Dendritic cell treated with granulocyte-macrophage colony-stimulating factor and Interleukin-4, amounts not matched to agents 40 ng/mL and 50 ng/mL, for 4 days (primary cell): ENCODE measurements at regions not wholly inside any gene's neighbourhood (a gene's known extent, or its start where the extent isn't known, plus 50 kb on each side); places are given as distances from the start of the nearest gene placed in this dataset.
"Not testable (repeated sequence)": the region's sequence is repeated elsewhere in the genome, so short reads cannot be mapped to it uniquely, and the experiment has no call there.

Source experiments
- H3K27ac Mint-ChIP-seq: one replicate; pipeline ENCODE4 v1.8.0; 2022; ENCODE audit warnings: mild to moderate bottlenecking, mixed read lengths
- H3K27me3 Mint-ChIP-seq: one replicate; pipeline ENCODE4 v1.8.0; 2022; ENCODE audit warnings: mild to moderate bottlenecking, mixed read lengths
- H3K36me3 Mint-ChIP-seq: one replicate; pipeline ENCODE4 v1.8.0; 2022; ENCODE audit warnings: low read depth, mixed read lengths
- H3K4me1 Mint-ChIP-seq: one replicate; pipeline ENCODE4 v1.8.0; 2022; ENCODE audit warnings: low read depth, mixed read lengths
- H3K4me3 Mint-ChIP-seq: one replicate; pipeline ENCODE4 v1.8.0; 2022; ENCODE audit warnings: mild to moderate bottlenecking, moderate library complexity, mixed read lengths
- H3K9me3 Mint-ChIP-seq: one replicate; pipeline ENCODE4 v1.8.0; 2022; ENCODE audit warnings: mixed read lengths
- intact Hi-C: fragments of 100-400 bp; cut with micrococcal nuclease; formaldehyde crosslinking; loops from one replicate; pipeline ENCODE4 v1.15.0; 2022

DNA sequence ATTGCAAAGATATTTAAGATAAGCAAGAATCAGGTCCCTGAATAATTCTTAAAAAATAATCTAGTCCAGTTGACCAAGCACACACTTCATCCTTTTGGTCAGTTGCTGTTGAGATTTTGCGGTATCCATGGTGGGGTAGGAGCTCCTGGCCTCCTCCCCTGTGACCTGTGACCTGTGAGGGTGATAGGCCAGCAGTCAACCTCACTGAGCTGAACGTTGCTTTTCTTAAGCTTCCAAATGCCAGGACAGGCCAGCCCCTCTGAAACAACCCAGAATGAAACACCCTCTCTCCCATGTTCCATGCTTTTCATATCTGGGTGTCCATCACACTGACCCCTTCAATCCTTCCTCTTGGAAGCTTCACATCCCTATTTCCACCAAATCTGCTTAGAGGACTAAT lies 164.9 kb downstream of the THBS2 start:
- Mint-ChIP-seq H3K9me3 (peaks cover 57% of the 10 kb centered on the region), H3K36me3 (no peaks in the 10 kb centered on the region), H3K27me3 (no peaks in the 10 kb centered on the region), H3K4me1 (no peaks in the 10 kb centered on the region), H3K27ac (no peak overlapping the region), H3K4me3 (no peak overlapping the region)
- intact Hi-C loops = no loop called here

DNA sequence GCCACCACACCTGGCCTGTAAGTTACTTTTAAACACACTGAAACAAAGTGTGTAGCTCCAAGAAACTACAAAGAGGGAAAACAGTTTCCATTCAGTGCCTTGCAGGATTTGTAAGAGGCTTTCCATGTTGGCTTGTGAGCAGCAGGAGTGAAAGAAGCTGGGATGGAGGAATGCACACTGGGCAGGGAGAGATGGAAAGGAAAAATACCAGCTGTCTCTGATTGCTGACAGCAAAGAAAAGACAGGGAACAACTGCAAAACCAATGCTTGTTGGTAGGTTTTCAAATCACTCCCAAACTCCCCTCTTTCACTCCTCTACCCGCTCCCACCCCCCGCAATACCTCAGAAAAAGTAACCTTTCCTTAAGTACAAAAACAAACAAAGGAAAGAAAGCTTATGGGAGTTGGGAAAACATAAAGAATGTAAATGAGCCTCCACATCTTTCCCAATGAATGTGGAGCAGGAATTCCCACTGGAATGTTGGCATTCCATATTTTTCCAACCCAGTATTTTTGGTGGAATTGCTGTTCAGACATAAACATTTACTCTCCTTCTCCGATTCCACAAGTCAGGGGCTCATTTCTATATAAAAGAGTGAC lies 166.1 kb downstream of the THBS2 start:
- intact Hi-C loops = no loop called here
- Mint-ChIP-seq H3K36me3 (no peaks in the 10 kb centered on the region), H3K4me1 (no peaks in the 10 kb centered on the region), H3K9me3 (peaks cover 57% of the 10 kb centered on the region), H3K27ac (no peak overlapping the region), H3K4me3 (no peak overlapping the region), H3K27me3 (no peaks in the 10 kb centered on the region)

DNA sequence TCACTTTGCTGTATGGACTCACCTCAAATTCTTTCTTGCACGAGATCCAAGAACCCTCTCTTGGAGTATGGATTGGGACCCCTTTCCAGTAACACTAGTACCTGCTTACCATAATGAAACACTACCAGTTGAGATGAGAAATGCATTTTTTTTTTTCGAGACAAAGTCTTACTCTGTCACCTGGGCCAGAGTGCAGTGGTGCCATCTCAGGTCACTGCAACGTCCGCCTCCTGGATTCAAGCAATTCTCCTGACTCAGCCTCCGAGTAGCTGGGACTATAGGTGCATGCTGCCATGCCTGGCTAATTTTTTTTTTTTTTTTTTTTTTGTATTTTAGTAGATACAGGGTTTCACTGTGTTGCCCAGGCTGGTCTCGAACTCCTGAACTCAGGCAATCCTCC lies 167.0 kb downstream of the THBS2 start:
- H3K9me3 Mint-ChIP-seq = peaks cover 47% of the 10 kb centered on the region
- H3K27me3 Mint-ChIP-seq, H3K27ac Mint-ChIP-seq, H3K36me3 Mint-ChIP-seq, H3K4me1 Mint-ChIP-seq, H3K4me3 Mint-ChIP-seq, intact Hi-C loops: not testable (repeated sequence)

DNA sequence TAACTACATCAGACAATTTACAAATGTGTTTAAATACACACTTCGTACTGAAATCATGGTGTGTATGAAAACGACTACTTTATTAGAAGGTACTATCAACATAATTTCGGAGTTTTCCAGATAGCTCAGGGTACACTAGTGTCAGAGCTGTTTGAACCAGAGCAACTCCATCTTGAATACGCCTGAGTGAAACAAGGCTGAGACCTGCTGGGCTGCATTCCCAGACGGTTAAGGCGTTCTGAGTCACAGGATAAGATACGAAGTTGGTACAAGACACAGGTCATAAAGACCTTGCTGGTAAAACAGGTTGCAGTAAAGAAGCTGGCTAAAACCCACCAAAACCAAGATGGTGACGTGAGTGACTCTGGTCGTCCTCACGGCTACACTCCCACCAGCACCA lies 167.6 kb downstream of the THBS2 start:
- peaks cover 41% of the 10 kb centered on the region for H3K9me3 Mint-ChIP-seq
- no peak overlapping the region for H3K27ac Mint-ChIP-seq
- no peaks in the 10 kb centered on the region for H3K36me3 Mint-ChIP-seq
- H3K4me1 Mint-ChIP-seq = no peaks in the 10 kb centered on the region
- intact Hi-C loops = no loop called here
- H3K27me3 Mint-ChIP-seq = no peaks in the 10 kb centered on the region
- no peak overlapping the region for H3K4me3 Mint-ChIP-seq

DNA sequence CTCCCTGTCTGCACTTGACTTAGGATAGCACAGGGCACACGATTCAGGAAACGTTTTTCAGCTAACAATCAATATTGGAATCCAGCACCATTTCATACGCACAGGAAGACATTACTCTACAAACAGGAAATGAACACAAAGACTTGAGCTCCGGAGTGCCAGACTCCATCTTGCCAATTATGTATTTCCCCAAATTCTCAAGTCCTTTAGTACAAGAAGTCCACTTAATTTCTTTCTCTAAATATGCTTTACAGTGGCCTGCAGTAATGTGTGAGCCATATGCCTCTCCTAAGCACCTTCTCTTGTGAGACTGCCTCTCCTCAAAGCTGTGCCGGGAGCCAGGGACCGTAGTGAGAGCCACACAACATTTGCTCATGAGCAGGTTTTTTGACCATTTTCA lies 168.2 kb downstream of the THBS2 start:
- Mint-ChIP-seq H3K27ac (no peak overlapping the region), H3K36me3 (no peaks in the 10 kb centered on the region), H3K9me3 (peaks cover 36% of the 10 kb centered on the region), H3K27me3 (no peaks in the 10 kb centered on the region), H3K4me1 (no peaks in the 10 kb centered on the region), H3K4me3 (no peak overlapping the region)
- intact Hi-C loops = no loop called here

DNA sequence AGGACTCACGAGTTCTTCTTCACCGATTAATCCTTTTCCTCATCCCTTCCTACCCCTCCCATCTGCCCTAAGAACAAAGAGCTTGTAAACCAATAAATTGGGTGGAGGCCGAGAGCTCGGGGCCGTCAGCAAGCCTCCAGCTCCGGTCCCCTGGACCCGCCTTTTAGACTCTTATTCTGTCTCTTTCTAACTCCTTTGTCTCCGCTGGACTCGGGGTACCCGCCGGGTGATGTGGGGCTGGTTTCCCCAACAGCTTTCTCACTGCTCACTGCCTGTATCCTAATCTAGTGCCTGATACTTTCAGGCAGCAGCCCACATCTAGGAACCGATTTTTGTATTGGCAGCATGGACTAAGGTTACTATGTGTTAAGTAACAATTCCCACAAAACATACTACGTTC lies 169.1 kb downstream of the THBS2 start:
- H3K27me3 Mint-ChIP-seq, H3K36me3 Mint-ChIP-seq, H3K4me1 Mint-ChIP-seq, H3K27ac Mint-ChIP-seq, intact Hi-C loops, H3K4me3 Mint-ChIP-seq: not testable (repeated sequence)
- H3K9me3 Mint-ChIP-seq = peaks cover 27% of the 10 kb centered on the region

DNA sequence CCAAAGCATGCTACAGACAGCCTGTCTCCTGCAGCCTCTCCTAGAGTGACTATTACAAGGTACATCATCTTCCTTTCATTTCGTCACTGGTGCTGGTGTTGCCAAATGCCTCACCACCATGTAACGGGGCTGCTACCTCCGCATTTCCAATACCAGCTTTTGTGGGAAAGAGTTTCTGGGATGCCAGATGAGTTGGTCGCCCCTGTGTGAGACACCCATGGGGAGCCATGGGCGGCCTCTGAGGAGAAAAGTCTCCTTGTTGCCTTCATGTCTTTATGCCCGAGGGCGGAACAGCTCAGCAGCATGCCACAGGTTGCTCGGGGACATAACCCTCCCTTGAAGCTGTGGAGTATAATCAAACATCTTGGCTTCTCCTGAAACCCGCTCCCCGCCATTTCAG lies 169.6 kb downstream of the THBS2 start:
- Mint-ChIP-seq H3K36me3 (no peaks in the 10 kb centered on the region), H3K4me1 (no peaks in the 10 kb centered on the region), H3K4me3 (no peak overlapping the region), H3K9me3 (peaks cover 23% of the 10 kb centered on the region), H3K27ac (no peak overlapping the region), H3K27me3 (no peaks in the 10 kb centered on the region)
- intact Hi-C loops = no loop called here

DNA sequence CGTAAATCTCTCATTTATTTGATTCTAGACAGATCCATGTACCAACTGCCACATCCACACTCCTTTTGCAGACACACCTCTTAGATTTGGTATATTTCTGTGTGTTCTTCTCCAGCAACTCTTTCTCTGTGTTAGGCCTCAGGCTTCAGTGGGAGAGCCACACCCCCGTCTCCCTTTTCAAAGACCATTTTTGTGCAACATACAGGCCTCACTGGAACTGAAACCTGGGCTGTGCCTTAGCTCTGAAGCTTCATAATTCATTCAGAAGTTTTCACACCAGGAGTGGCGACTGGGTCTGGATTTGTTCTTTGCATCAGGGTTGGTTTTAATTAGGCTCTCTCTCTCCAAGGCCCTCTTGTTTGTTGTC lies 170.2 kb downstream of the THBS2 start:
- intact Hi-C loops = no loop called here
- H3K9me3 Mint-ChIP-seq = peaks cover 17% of the 10 kb centered on the region
- H3K27me3 Mint-ChIP-seq = no peaks in the 10 kb centered on the region
- H3K4me1 Mint-ChIP-seq = no peaks in the 10 kb centered on the region
- no peaks in the 10 kb centered on the region for H3K36me3 Mint-ChIP-seq
- H3K4me3 Mint-ChIP-seq = no peak overlapping the region
- H3K27ac Mint-ChIP-seq = no peak overlapping the region

DNA sequence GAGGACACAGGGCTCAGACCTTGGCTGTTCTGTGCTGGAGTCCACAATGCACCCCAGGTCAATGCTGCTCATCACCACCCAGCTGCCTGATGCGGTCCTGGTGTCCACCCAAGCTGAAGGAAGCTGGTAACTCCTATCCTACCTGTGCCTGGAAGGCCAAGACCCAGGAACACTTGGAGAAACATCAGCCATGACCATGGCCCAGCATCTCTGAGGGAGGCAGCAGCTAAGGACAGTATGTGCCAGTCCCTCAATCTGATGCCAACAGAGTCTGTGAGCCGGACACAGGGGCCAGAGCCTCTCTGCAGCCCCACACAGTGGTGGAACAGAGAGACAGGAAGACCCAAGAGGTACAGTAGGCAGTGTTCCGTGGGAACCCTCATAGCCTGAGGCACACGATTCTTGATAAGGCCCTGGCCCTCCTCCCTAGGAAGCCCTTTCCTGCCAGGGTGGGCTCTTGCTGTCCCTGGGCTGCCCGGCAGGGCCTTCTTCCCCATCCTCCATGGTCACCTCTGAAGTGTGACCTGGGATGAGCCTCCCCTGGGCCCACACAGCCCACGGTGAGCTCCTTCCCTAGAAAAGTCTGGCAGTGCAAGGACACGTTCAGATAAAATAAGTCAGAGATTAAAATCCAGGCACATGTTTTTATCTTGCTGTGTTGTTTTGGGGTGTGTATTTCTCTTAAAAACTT lies 170.7 kb downstream of the THBS2 start:
- intact Hi-C loops = no loop called here
- H3K4me1 Mint-ChIP-seq = no peaks in the 10 kb centered on the region
- H3K27me3 Mint-ChIP-seq = no peaks in the 10 kb centered on the region
- H3K9me3 Mint-ChIP-seq = peaks cover 17% of the 10 kb centered on the region
- H3K36me3 Mint-ChIP-seq = no peaks in the 10 kb centered on the region
- H3K27ac Mint-ChIP-seq = no peak overlapping the region
- H3K4me3 Mint-ChIP-seq = no peak overlapping the region

DNA sequence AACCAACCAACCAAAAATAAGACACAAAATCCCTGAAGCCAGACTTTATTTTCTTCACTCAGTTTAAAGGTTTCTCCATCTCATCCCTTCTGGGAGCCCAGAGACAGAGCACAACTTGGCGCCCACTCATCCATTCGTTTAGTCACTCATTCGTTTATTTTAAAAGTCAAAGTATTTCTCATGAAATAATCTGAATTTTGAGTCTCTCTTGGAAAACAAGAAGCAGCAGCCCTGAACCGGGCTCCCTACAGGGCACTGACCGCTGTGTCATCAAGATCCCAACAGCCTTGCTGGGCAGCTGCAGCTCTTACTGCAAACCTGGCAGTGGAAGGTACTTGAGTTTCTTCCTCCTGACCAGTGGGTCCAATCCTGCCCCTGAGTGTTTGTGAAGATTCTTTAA lies 171.6 kb downstream of the THBS2 start:
- Mint-ChIP-seq H3K36me3 (no peaks in the 10 kb centered on the region), H3K9me3 (peaks cover 17% of the 10 kb centered on the region), H3K4me1 (no peaks in the 10 kb centered on the region), H3K27me3 (no peaks in the 10 kb centered on the region), H3K27ac (no peak overlapping the region), H3K4me3 (no peak overlapping the region)
- intact Hi-C loops = no loop called here

DNA sequence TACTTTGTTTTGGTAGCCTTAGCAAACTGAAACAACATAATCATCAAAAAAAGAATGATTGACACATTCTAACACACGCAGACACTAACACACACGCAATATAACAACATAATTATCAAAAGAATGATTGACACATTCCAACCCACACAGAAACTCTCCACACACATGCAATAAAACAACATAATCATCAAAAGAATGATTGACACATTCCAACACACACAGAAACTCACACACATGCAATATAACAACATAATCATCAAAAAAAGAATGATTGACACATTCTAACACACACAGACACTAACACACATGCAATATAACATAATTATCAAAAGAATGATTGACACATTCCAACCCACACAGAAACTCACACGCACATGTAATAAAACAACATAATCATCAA lies 172.4 kb downstream of the THBS2 start:
- no peaks in the 10 kb centered on the region for H3K27me3 Mint-ChIP-seq
- H3K9me3 Mint-ChIP-seq = peaks cover 17% of the 10 kb centered on the region
- H3K27ac Mint-ChIP-seq = no peak overlapping the region
- intact Hi-C loops = no loop called here
- H3K4me1 Mint-ChIP-seq = no peaks in the 10 kb centered on the region
- H3K4me3 Mint-ChIP-seq = no peak overlapping the region
- H3K36me3 Mint-ChIP-seq = no peaks in the 10 kb centered on the region

DNA sequence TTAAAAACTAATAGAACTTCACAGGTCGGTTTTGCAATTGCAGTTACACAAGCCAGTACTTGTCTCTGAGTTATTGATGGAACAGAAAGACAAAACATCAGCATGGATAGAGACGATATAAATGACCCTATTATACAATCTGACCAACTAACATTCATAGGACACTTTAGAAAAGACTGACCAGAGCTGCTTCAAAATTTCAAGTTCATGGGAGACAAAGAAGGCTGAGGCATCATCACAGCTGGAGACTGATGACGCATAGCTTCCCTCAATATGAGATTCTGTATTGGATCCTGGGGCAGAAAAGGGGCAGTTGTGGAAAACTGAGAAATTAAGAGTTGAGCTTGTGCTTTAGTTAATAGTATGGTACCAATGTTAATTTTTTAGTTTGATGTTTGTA lies 174.0 kb downstream of the THBS2 start:
- no peak overlapping the region for H3K27ac Mint-ChIP-seq
- H3K36me3 Mint-ChIP-seq = no peaks in the 10 kb centered on the region

DNA sequence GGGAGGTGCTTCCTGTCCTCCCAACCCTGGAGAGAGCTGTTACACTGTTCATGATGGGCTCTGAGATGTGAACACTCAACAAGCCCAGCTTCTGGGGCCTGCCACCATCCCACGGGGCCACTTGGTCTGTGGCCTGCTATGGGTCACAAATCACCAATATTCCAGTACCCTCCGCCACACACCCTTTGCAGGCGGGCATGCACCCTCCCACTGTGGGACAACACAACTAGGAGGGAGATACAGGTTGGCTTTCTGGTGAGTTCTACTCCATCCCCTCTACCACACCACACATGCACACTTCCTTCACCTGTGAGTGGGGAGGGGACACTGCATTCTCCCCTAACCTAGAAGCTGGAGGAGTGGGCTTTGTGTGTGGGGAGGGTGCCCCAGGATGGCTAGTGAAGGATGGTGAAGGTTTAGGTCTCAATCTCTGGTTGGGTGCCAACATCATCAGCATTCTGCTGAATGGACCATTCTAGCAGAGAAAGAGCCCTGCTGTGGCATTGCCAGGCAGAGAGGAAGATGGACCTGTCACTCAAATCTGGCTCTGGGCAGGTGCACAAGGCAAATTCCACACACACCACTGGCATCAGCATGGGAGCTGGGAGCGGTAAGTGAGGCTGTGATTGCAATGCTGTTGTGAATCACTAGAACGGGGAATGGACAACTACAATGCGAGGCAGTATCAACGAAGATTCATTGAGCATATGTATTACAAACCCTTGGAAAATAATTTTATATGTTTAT lies 175.1 kb downstream of the THBS2 start:
- Mint-ChIP-seq H3K4me3 (no peak overlapping the region), H3K9me3 (peaks cover 3% of the 10 kb centered on the region), H3K27me3 (no peaks in the 10 kb centered on the region), H3K36me3 (no peaks in the 10 kb centered on the region), H3K4me1 (no peaks in the 10 kb centered on the region), H3K27ac (no peak overlapping the region)
- intact Hi-C loops = no loop called here

More for the DNA sequence above, 174.0 kb downstream of the THBS2 start:
- intact Hi-C loops = no loop called here
- H3K4me1 Mint-ChIP-seq = no peaks in the 10 kb centered on the region
- no peak overlapping the region for H3K4me3 Mint-ChIP-seq
- H3K27me3 Mint-ChIP-seq = no peaks in the 10 kb centered on the region
- H3K9me3 Mint-ChIP-seq = peaks cover 14% of the 10 kb centered on the region

DNA sequence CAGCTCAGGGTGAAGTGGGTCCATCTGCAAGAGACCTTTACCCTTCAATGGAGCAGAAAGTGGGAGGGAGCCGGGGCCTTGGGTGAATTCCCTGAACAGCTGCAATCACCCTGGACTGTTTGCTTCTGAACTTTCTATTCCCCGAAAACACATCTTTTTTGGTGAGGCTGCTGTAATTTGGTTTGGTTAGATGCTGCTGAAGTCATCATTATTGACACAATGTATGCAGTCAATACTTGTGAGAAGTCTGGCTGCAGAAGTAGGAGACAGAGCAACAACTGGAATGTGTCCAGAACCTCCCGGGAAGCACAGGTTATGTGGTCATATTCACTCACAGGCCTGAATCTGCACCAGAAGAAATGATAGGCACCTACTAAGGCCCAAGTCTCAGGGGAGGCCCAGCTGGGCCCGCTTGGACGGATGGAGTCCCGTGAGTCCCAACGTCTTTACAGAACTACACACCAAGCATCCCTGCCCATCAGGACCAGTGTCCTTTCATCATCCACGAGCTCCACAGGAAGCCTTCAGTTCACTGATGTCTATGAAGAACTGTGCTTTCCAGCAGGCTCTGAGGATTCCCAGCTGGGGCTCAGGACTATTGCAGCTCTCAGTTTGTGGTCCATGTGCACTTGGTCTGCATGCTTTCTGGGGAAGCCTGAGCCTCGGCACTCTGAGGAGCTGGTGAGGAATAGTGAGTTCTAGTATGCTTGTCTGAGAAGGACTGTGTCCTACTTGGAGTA lies 177.6 kb downstream of the THBS2 start:
- H3K4me1 Mint-ChIP-seq = no peaks in the 10 kb centered on the region
- intact Hi-C loops = no loop called here
- H3K9me3 Mint-ChIP-seq = peaks cover 14% of the 10 kb centered on the region
- H3K27ac Mint-ChIP-seq = no peak overlapping the region
- H3K36me3 Mint-ChIP-seq = no peaks in the 10 kb centered on the region
- H3K4me3 Mint-ChIP-seq = no peak overlapping the region
- H3K27me3 Mint-ChIP-seq = no peaks in the 10 kb centered on the region
